GM12892 (cell line): ENCODE measurements at regions not wholly inside any gene's neighbourhood (a gene's known extent, or its start where the extent isn't known, plus 50 kb on each side); places are given as distances from the start of the nearest gene placed in this dataset.

Experiments
- POLR2A ChIP-seq: IDR thresholded peaks from 2 replicates; pipeline ENCODE4 v1.6.1; 2011; ENCODE audit warnings: low read depth, low read length, control low read depth
- POLR2AphosphoS5 ChIP-seq: IDR thresholded peaks from 2 replicates; pipeline ENCODE4 v1.6.1; 2011; ENCODE audit warnings: low read depth, low read length, control low read depth

- TF ChIP-seq POLR2A (no peak), POLR2AphosphoS5 (no peak)
These were observed 132.2 kb upstream of the HS3ST2 start for GRCh38 chr16:22681554-22682291.
